ENCODE measurements at regions not wholly inside any gene's neighbourhood (a gene's known extent, or its start where the extent isn't known, plus 50 kb on each side); places are given as distances from the start of the nearest gene placed in this dataset.

- H3K36me3 ChIP-seq (ENCODE audit: insufficient read depth, low read length) = no peaks in the 10 kb centered on the region
- no peak overlapping the region for H2AFZ ChIP-seq (ENCODE audit: low read depth, low read length)
- H3K4me3 ChIP-seq (ENCODE audit: low read depth in 1 of 2, low read length in 2 of 2) = no peak overlapping the region
- no peaks in the 10 kb centered on the region for H3K9me3 ChIP-seq (ENCODE audit: insufficient read depth, low read length, severe bottlenecking)
- ATAC-seq (ENCODE audit: insufficient read depth, low read depth) = no peak
- no peak overlapping the region for H3K9ac ChIP-seq (ENCODE audit: low read depth, low read length)
- H3K4me2 ChIP-seq (ENCODE audit: insufficient read depth, low read length) = no peak overlapping the region
- TF ChIP-seq EZH2 (IDR thresholded peaks at IDR 0.05; ENCODE audit: borderline replicate concordance, low read depth, low read length, severe bottlenecking) = no peak
- TF ChIP-seq CTCF (IDR thresholded peaks at IDR 0.05; ENCODE audit: borderline replicate concordance, extremely low read depth, low read length, poor library complexity, severe bottlenecking) = no peak
- no peaks in the 10 kb centered on the region for H3K27me3 ChIP-seq (ENCODE audit: insufficient read depth, low read length, poor library complexity)
- no peaks in the 10 kb centered on the region for H4K20me1 ChIP-seq (ENCODE audit: insufficient read depth, low read length)
- DNase-seq = no peak
- no peak overlapping the region for H3K27ac ChIP-seq (ENCODE audit: low read length)
- H3K79me2 ChIP-seq (ENCODE audit: insufficient read depth, low read length) = no peaks in the 10 kb centered on the region
- H3K4me1 ChIP-seq (ENCODE audit: insufficient read depth, low read length) = peaks cover 14% of the 10 kb centered on the region
These were observed 198.6 kb downstream of the MRPL39 start for GRCh38 chr21:25408666-25409065.

- H3K9ac ChIP-seq (ENCODE audit: low read depth, low read length) = no peak overlapping the region
- no peak overlapping the region for H3K4me2 ChIP-seq (ENCODE audit: insufficient read depth, low read length)
- no peak overlapping the region for H2AFZ ChIP-seq (ENCODE audit: low read depth, low read length)
- no peaks in the 10 kb centered on the region for H3K27me3 ChIP-seq (ENCODE audit: insufficient read depth, low read length, poor library complexity)
- ATAC-seq (ENCODE audit: insufficient read depth, low read depth) (no peak), DNase-seq (no peak)
- no peaks in the 10 kb centered on the region for H3K9me3 ChIP-seq (ENCODE audit: insufficient read depth, low read length, severe bottlenecking)
- H3K27ac ChIP-seq (ENCODE audit: low read length) = no peak overlapping the region
- H3K36me3 ChIP-seq (ENCODE audit: insufficient read depth, low read length) = no peaks in the 10 kb centered on the region
- no peak overlapping the region for H3K4me3 ChIP-seq (ENCODE audit: low read depth in 1 of 2, low read length in 2 of 2)
- TF ChIP-seq CTCF (IDR thresholded peaks at IDR 0.05; ENCODE audit: borderline replicate concordance, extremely low read depth, low read length, poor library complexity, severe bottlenecking) = no peak
- TF ChIP-seq EZH2 (IDR thresholded peaks at IDR 0.05; ENCODE audit: borderline replicate concordance, low read depth, low read length, severe bottlenecking) = no peak
- peaks cover 24% of the 10 kb centered on the region for H3K4me1 ChIP-seq (ENCODE audit: insufficient read depth, low read length)
- no peaks in the 10 kb centered on the region for H3K79me2 ChIP-seq (ENCODE audit: insufficient read depth, low read length)
- H4K20me1 ChIP-seq (ENCODE audit: insufficient read depth, low read length) = no peaks in the 10 kb centered on the region
These were observed 200.2 kb downstream of the MRPL39 start for GRCh38 chr21:25406887-25407579.

GRCh38 chr21:25405984-25406383 is 201.3 kb downstream of the MRPL39 start:
- no peak overlapping the region for H3K9ac ChIP-seq (ENCODE audit: low read depth, low read length)
- ATAC-seq (ENCODE audit: insufficient read depth, low read depth) = no peak

More at GRCh38 chr21:25405984-25406383, 201.3 kb downstream of the MRPL39 start:
- Histone ChIP-seq H3K9me3 (ENCODE audit: insufficient read depth, low read length, severe bottlenecking) (no peaks in the 10 kb centered on the region), H3K4me1 (ENCODE audit: insufficient read depth, low read length) (peaks cover 30% of the 10 kb centered on the region), H3K36me3 (ENCODE audit: insufficient read depth, low read length) (no peaks in the 10 kb centered on the region), H3K79me2 (ENCODE audit: insufficient read depth, low read length) (no peaks in the 10 kb centered on the region), H3K4me3 (ENCODE audit: low read depth in 1 of 2, low read length in 2 of 2) (no peak overlapping the region), H4K20me1 (ENCODE audit: insufficient read depth, low read length) (no peaks in the 10 kb centered on the region), H2AFZ (ENCODE audit: low read depth, low read length) (no peak overlapping the region), H3K27ac (ENCODE audit: low read length) (no peak overlapping the region), H3K27me3 (ENCODE audit: insufficient read depth, low read length, poor library complexity) (no peaks in the 10 kb centered on the region), H3K4me2 (ENCODE audit: insufficient read depth, low read length) (no peak overlapping the region)
- no peak for DNase-seq
- no peak for TF ChIP-seq CTCF (IDR thresholded peaks at IDR 0.05; ENCODE audit: borderline replicate concordance, extremely low read depth, low read length, poor library complexity, severe bottlenecking)
- TF ChIP-seq EZH2 (IDR thresholded peaks at IDR 0.05; ENCODE audit: borderline replicate concordance, low read depth, low read length, severe bottlenecking) = no peak

Data from DND-41 (cell line).